Islet precursor cell (in vitro differentiated cells): ENCODE measurements at regions not wholly inside any gene's neighbourhood (a gene's known extent, or its start where the extent isn't known, plus 50 kb on each side); places are given as distances from the start of the nearest gene placed in this dataset.

ENCODE experiments used
- DNase-seq: peaks from one replicate; pipeline ENCODE4 v3.0.0-alpha.2; 2018

DNA sequence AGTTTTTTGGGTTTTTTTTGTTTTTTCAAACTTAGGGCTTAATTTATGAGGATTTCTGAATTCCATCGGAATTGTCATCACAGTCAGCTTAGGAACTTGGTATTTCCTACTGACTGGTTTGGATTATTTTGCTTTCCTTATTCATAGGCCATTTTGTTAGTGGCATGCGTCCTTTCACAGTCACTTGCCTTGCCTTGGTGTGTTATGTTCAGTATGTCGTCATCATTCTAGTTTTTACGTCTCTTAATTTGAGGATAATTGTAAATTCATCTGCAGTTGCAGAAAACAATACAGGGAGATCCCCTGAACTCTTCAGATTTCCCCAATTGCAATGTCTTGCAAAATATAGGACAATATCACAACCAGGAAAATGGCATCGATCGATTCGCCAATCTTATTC is 485.3 kb downstream of the CBLN2 start:
- DNase-seq, result no peak

DNA sequence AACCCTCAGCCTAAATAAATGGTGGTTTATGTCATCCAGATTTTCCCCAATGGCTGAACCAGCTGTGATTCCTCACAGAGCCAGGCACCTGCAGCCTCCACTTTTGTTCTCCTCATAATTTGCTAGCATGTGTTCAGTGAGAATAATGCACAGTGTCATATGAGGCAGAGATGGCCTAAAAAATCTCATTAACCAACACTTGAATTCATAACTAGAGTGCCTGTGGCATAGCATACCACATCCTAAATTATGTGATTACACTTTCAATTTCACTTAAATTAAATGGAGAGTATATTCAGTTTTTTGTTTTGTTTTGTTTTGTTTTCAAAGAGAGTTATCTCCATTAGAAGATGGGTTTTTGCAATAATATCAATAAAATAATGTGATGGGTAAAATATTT is 488.0 kb downstream of the CBLN2 start:
- no peak for DNase-seq

DNA sequence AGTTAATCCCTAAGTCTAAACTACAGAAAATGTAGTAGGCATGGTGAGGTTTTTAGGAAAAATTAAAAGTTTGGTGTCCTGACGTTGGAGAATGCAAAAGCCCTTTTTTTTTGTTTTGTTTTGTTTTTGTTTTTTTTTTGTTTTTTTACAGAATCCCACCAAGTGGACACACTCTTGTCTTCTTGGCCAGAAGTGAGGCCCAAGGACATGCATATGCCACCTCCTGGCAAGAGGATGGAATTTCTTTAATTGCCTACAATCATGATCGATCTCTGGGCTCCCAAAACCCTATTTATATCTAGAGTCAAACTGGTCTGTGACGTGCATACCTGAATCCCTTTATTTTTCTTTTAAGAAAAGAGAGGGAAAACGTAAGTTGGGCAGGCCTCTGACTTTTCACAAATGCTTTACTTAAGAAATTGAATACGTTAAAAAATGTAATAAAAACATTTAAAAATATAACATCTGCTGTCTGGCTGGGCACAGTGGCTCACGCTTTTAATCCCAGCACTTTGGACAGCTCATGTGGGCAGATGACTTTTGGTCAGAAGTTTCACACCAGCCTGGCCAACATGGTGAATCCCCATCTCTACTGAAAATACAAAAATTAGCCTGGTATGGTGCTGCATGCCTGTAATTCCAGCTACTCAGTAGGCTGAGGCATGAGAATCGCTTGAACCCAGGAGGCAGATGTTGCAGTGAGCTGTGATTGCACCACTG is 502.7 kb downstream of the CBLN2 start:
- no peak for DNase-seq

DNA sequence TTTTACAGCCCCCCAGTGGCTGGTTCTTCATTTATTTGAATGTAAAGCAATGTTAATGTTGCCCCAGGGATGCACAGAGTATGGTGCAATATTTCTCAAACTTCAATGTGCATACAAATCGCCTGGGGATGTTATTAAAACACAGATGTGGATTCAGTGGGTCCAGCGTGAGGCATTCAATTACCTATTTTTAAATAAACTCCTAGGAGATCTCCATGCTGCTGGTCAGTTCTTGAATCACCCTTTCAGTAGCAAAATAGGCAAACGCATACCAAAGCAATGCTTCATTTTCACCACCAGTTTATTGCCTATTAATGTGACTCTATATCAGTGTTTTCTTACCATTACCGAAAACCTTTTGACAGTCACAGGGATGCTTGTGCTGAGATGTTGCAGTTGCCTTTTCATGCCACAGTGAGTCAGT is 530.7 kb downstream of the CBLN2 start:
- no peak for DNase-seq

DNA sequence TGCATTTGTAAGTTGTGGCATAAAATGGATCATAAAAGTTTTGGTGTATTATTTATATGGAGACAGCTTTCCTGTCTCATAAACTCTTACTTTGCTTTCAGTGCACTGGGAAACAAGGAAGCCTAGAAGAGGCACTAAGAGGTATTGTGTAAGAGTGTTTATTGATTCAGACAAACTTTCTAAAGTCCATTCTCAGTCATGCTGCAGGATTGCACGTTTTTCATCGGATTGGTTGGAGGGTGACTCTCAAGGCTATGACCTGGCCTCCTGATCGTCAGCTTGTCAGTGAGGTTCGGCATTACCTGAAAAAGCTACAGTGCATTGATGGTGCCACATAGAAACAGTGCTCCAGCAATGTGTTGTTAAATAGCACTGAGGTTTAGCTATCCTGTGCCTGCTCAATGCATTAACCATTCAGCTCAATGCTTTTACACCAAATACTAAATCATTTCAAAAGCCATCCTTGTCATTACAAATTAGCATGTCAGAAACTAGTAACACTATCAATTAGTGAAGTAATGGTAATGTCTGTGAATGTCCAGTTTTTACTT is 545.5 kb downstream of the CBLN2 start:
- DNase-seq, result no peak

DNA sequence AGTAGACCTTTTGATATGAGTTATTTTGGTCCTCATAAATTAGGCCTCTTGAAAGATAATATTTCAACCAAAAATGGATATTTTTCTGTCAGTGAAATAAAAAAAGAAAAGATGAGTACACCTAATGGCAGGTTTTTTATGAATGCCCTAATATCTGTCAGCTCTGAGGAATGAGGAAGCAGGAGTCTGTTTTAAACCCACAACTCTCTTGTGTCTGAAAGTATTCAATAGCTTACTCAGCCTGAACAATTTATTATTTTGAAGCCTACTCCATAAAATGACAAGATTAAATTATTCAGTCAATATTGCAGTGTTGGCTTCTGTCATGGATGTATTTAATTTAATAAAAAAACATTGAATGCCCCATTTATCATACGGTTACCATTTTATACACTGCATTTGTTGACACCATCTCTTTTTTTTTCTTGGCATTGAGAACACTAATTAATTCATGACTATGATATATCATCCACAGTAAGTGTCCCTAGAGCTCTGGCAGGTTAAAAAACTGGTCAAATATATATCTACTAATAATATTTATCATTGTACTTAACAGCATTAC is 548.2 kb downstream of the CBLN2 start:
- DNase-seq, result no peak

DNA sequence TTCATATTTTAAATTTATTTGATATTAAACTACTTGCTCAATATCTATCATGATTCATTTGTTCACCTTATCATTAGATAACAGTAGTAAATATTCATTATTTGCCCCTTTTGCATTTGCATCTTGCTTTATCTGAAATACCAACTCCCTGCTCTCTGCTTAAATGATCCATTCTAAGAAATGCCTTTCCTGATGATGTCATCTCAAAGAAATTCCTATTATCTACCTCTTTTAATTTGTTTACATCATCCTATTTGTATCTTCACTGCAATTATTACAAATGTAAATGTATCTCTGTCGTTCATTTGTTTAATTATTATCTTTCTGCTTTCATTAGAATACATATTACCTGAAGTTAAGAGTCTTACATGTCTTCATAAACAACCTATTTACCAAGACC is 549.9 kb downstream of the CBLN2 start:
- no peak for DNase-seq

DNA sequence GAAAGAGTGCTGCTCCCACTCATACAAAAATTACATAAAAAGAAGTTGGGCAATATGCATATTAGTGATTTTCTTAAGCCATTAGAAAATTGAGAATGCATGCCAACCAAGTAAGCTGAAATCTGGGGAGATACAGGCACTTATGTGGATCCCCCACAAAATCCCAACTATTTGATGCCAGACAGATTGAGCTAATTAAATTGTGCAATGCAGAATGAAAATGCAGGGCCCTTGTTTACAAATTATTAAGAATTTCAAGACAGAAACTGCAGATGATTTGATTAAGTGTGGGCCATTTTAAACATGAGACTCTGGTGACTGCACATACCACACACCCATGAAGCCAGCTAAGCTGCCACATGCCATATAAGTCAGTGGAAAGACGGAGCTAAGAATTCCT is 554.5 kb downstream of the CBLN2 start:
- no peak for DNase-seq

DNA sequence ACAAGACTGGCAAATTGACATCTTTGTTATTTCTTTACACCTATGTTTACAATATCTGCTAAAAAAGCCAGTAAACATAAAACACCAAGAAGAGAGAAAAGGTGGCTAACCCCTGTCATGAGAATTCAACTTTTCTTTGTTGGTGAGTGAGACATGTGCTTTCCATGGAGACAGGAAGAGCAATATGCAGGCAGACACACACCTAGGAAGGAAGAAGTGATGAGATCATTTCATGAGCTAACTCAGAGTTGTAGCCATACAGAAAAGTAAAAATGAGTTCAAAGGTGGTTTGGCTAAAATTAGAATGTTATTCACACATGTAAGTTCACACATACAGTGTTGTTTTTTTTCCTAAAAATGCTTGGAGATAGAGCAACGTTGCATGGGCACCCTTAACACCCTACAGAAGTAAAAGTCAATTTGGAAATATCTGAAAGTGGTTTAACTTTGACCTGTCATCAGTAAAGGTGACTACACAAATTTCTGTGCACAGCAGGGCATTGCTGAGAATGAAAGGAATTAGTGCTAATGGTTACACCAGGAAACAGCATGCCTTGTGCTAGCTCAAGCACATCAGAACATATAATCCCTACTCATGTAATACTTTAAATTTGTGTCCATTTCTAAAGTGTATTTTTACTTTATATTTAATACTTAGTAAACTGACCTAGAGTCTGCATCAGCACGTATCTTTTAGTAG is 557.6 kb downstream of the CBLN2 start:
- DNase-seq, result no peak

DNA sequence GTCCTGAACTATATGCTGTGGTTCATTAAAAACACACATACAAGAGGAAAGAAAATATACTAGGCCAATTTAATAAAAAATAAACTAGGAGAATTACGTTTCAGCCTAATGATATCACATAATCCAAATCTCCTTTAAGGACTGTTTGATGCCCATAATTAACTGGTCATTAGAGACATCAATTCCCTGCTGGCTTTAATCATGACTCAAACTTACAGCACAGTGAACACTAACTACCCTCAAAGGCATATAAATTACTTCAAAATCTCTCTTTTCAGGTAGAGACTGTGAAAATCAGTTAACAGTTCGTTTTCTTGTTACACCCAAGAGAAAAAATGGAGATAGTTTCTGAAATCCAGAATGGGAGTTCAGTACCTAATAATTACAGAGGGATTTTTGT is 567.4 kb downstream of the CBLN2 start:
- no peak for DNase-seq

DNA sequence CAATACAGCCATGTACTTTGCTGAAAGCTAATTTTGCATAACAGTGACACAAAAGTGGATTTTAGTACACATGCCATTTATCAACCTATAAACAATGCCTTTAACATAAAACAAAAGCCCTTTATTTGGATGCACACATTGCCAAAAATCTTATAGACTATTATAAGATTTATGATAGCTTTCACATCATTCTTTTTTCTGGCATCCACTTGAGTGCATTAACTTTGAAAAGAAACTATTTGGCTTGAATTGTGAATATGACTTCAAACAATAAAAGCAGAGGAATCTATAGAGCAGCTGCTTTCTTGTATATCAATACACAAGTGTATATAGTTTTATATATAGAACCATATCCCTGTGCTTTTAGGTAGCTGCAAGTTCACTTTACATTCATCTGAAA is 577.4 kb downstream of the CBLN2 start:
- DNase-seq, result no peak

DNA sequence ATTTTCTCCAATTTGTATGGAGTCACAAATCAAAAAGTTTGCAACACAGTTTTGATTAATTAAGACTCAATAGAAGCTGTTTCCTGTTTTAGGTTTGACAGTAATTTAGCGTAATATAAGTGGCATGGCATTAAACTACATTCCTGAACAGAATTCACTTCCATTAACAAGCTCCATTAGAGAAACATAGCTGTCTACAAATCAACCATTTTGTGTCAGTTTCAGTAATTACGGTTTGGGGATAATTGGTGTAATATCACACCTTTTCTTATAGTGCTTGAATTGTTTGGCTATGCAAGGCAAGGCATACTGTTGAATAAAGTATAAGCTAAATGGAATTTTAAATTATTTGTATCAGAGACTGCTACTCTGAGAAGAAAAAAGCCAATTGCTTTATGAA is 585.5 kb downstream of the CBLN2 start:
- no peak for DNase-seq

DNA sequence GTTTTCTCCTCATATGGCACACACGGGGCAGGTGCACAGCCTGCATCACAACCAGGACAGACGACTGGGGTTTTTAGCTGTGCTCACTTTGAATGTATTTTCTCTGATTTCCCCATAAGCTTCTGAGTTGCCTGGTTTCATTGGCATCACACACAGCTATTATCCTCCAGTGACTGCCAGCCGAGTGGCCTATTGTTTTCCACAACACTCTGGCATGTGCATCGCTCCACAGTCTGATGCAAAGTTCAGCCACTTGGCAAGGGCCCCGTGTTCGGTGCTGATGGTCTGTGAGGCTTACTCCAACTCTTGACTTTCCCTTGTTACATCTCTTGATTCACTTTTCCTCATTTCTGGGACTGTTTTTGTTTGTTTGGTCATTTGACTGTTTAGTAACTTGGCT is 593.1 kb downstream of the CBLN2 start:
- peak; percentile 39 for DNase-seq

DNA sequence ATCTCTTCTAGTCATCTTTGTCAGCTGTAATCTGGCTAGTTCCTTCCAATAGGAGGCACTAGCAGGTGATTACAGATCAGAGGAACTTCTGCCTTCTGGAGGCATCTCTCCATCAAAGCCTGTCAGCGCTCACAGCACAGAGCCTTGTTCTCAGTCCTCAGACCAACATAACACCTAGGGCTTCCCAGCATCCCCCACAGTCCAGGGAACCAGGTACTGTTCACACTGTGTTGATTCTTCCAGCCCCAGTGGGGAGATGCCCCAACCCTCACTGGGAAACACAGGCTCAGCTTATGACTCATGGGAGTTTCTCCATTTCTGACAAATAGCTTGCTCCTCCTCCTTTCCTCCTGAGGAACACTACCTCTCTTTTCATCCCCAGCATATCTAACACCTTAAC is 601.7 kb downstream of the CBLN2 start:
- peak; percentile 59 for DNase-seq

DNA sequence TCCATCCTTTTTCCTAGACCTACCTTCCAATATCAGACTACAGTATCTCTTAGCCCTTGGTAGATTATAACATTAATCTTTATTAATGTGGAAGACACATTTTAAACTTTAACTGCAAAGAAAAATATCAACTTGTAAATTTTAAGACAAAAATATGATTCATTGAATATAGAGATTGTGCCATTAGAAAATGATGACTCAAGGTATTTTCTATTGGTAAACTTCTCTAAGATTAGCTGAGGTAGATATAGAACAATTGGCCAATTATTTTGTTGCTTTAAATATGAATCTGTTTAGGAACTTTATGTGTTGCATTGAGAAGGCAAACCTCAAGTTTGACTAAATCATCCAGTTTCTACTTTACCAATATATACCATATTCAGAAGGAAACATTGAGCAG is 604.7 kb downstream of the CBLN2 start:
- DNase-seq, result no peak

DNA sequence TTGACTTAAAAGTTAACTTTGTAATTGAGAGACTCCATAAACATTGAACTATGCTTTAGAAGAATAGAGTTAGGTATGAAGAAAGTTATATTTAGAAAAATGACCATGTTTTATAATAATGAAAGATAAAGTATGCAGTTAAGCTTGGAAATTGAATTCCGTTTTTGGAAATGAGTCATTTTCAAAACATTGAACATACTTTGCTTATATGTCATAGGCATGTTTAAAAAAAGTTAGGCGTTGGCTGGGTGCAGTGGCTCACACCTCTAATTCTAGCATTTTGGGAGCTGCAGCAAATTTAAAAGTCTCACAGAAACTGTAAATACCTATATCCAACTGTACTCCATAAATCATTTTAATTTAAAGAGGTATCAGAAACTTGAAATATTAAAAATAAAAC is 607.4 kb downstream of the CBLN2 start:
- DNase-seq, result no peak

DNA sequence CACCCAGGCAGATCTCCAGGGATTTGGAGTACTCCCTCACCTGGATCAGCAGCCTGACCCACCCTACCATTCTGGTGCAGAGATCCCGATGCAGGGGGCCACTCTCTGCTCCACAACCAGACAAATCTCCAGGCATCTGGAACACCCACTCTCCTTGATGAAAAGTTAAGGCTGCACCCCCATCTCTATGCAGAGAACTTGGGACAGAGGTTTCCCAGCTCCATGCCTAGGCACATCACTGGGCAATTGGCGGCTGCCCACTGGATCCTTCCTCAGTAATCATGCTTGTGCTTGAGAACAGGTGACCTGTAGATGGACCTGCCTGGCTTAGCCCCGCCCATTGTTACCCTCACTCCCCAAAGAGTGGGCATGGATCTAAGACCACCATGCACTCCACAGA is 624.9 kb downstream of the CBLN2 start:
- no peak for DNase-seq

DNA sequence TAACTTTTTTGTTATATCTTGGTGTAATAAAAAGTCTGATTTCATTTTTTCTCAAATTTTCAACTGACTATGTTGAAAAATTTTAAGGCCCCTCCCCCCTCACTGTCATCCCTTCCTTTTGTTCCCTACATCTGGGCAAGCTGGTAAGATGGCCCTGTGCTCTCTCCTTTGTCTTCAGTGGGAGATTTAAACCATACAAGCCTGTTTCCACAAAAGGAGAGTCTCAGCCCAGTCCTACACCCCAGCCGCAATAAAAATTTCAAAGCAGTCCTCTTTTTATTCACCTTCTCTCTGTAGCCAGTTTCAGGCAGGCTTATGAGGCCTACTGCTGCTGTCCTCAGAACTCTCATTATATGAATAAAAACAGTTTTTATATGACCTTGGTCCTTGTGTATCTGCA is 630.5 kb downstream of the CBLN2 start:
- no peak for DNase-seq

DNA sequence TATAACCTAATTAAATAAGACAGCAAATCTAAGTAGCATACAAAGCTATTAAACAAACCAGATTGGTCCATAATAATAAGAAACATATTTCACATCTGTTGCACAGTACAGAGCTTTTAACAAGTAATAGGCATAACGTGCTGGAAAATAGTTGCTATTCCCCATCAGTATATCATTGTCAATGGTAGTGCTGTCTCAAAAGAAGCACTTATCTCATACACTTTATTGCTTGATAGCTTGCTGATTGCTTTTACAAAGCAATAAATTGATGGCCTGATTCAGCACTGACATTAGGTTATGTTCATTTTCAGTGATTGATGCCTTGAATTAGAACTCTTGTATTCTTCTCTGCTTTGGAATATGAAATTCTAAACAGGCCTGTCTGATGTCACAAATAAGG is 641.7 kb downstream of the CBLN2 start:
- DNase-seq, result no peak

DNA sequence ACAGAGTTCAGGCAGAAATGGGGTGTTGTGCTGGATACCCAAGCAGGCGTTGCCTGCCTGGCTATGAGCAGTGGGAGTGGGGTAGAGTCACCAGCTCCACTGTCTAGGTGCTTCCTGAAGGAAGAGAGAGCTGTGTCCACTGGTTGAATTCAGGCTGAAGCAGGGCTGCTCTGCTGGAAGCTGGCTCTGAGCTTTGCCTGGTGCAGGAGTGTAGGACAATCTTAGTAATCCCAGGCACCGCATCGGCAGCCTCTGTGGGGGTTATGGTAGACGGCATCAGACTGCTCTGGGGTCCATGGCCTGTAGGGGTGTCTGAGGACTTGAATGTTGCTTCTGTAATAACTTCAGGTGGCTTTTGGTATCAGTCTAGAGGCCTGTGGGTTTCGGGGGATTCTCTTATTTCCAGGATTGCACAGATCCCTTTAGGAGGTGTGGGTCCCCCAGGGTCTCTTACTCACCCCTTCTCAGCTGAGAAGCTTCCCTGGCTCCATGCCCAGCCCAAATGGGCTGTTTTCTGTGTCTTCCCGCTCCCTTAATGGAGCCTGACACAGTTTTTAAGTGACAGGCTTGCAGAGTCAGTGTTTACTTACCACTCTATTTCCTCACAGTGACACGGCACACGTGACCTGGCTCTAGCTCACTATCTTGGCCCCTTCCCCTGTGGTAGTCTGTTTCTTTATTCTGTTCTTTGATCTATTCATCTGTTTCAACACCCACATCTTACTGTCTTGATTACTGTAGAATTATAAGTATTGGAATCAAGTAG is 644.3 kb downstream of the CBLN2 start:
- DNase-seq, result no peak

DNA sequence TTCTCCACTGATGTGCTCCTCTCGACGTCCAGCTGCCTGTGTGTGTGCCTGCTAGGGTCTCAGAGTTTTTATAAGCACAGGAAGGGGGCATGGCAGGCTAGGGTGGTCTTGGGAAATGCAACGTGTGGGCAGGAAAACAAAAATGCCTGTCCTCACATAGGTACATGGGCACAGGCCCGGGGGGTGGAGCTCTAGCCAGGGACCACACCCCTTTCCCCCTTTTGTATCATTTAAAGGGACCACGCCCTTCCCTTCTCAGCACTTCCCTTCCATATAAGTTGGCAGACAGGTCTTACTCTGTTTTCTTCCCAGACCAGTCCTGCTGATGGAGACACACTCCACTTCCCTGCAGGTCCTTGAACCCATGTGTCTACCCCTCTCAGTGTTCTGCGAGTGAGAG is 645.0 kb downstream of the CBLN2 start:
- DNase-seq, result no peak

DNA sequence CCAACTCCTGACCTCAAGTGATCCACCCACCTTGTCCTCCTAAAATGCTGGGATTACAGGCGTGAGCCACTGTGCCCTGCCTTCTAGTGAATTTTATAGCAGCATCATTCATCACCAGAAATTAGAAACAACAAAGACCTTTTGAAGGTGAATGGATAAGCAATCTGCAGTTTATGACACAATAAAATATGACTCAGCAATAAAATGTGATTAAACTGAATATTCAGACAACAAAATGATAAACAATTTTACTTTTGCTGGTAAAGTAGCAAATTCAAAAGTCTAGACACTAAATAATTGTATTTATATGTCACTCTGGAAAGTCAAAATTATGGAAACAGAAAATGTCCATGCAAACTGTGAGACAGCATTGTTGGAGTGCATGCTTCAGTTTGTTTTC is 656.6 kb downstream of the CBLN2 start:
- no peak for DNase-seq

DNA sequence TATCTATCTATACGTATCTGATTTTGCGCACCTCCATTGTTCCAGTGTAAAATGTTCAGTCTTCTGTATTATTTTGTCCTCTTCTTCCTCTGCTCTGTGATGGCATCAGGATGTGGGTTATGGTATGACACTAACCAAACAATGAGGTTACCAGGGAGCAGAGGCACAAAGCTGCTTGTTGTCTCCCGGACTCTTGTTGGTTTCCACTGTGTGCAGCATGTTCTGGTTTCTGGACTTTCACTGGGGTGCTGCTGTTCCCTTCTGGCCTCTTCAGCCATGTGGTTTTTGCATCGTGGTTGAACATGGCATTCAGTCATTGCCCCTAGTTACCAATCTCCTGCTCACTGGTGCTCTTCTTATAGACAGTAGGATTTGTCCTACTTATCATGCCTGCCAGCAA is 665.9 kb downstream of the CBLN2 start:
- no peak for DNase-seq

DNA sequence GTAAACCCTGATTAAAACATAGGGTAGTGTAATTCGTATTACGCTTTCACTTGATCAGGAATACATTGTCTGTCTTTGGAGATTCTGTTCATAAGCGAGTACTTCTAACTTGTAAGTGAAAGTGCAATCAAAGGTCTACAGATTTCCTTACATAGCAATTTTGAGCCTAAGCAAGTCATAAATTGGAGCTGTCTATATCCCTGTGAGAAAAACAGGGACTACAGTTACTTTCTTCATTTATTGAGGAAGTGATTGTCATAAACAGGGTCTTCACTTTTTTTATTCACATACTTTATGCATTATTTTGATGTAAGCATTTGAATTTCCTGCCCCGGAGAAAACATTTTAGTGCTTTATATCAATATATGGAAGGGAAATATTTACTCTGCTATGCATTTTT is 670.4 kb downstream of the CBLN2 start:
- DNase-seq, result no peak
